ENCODE measurements at regions not wholly inside any gene's neighbourhood (a gene's known extent, or its start where the extent isn't known, plus 50 kb on each side); places are given as distances from the start of the nearest gene placed in this dataset.
"Not testable (repeated sequence)": the region's sequence is repeated elsewhere in the genome, so short reads cannot be mapped to it uniquely, and the experiment has no call there.

GRCh38 chr4:141340458-141340857 is 119.8 kb downstream of the ZNF330 start:
- no peak for DNase-seq (ENCODE audit: low read depth in 1 of 2, low spot score in 1 of 2)

GRCh38 chr4:141346144-141346543 is 125.4 kb downstream of the ZNF330 start:
- no peak for DNase-seq (ENCODE audit: low read depth in 1 of 2, low spot score in 1 of 2)

GRCh38 chr4:141347684-141348083 is 127.0 kb downstream of the ZNF330 start:
- DNase-seq (ENCODE audit: low read depth in 1 of 2, low spot score in 1 of 2) = no peak

- no peak for DNase-seq (ENCODE audit: low read depth in 1 of 2, low spot score in 1 of 2)
Measured at GRCh38 chr4:141348125-141348524, 127.4 kb downstream of the ZNF330 start.

GRCh38 chr4:141348573-141348972 is 127.9 kb downstream of the ZNF330 start:
- no peak for DNase-seq (ENCODE audit: low read depth in 1 of 2, low spot score in 1 of 2)

- no peak for DNase-seq (ENCODE audit: low read depth in 1 of 2, low spot score in 1 of 2)
Measured at GRCh38 chr4:141349236-141349635, 128.5 kb downstream of the ZNF330 start.

GRCh38 chr4:141350122-141350905 is 129.6 kb downstream of the ZNF330 start:
- no peak for DNase-seq (ENCODE audit: low read depth in 1 of 2, low spot score in 1 of 2)

- DNase-seq (ENCODE audit: low read depth in 1 of 2, low spot score in 1 of 2) = no peak
Measured at GRCh38 chr4:141352331-141352730, 131.6 kb downstream of the ZNF330 start.

GRCh38 chr4:141352909-141353525 is 132.3 kb downstream of the ZNF330 start:
- no peak for DNase-seq (ENCODE audit: low read depth in 1 of 2, low spot score in 1 of 2)

GRCh38 chr4:141356321-141356962 is 135.7 kb downstream of the ZNF330 start:
- DNase-seq (ENCODE audit: low read depth in 1 of 2, low spot score in 1 of 2) = no peak

- DNase-seq (ENCODE audit: low read depth in 1 of 2, low spot score in 1 of 2) = no peak
Measured at GRCh38 chr4:141356963-141357335, 136.3 kb downstream of the ZNF330 start.

GRCh38 chr4:141368241-141368640 is 147.5 kb downstream of the ZNF330 start:
- DNase-seq (ENCODE audit: low read depth in 1 of 2, low spot score in 1 of 2) = not testable (repeated sequence)

GRCh38 chr4:141371206-141371605 is 150.5 kb downstream of the ZNF330 start:
- DNase-seq (ENCODE audit: low read depth in 1 of 2, low spot score in 1 of 2) = no peak

GRCh38 chr4:141375855-141376254 is 155.2 kb downstream of the ZNF330 start:
- no peak for DNase-seq (ENCODE audit: low read depth in 1 of 2, low spot score in 1 of 2)

- no peak for DNase-seq (ENCODE audit: low read depth in 1 of 2, low spot score in 1 of 2)
Measured at GRCh38 chr4:141376769-141377168, 156.1 kb downstream of the ZNF330 start.

- no peak for DNase-seq (ENCODE audit: low read depth in 1 of 2, low spot score in 1 of 2)
Measured at GRCh38 chr4:141387299-141387698, 166.6 kb downstream of the ZNF330 start.

- no peak for DNase-seq (ENCODE audit: low read depth in 1 of 2, low spot score in 1 of 2)
Measured at GRCh38 chr4:141388481-141388880, 167.8 kb downstream of the ZNF330 start.

- DNase-seq (ENCODE audit: low read depth in 1 of 2, low spot score in 1 of 2) = no peak
Measured at GRCh38 chr4:141389649-141390048, 169.0 kb downstream of the ZNF330 start.

- no peak for DNase-seq (ENCODE audit: low read depth in 1 of 2, low spot score in 1 of 2)
Measured at GRCh38 chr4:141390571-141390970, 169.9 kb downstream of the ZNF330 start.

GRCh38 chr4:141391293-141391692 is 170.6 kb downstream of the ZNF330 start:
- DNase-seq (ENCODE audit: low read depth in 1 of 2, low spot score in 1 of 2) = no peak

GRCh38 chr4:141391771-141392170 is 171.1 kb downstream of the ZNF330 start:
- no peak for DNase-seq (ENCODE audit: low read depth in 1 of 2, low spot score in 1 of 2)

GRCh38 chr4:141395246-141395830 is 174.6 kb downstream of the ZNF330 start:
- DNase-seq (ENCODE audit: low read depth in 1 of 2, low spot score in 1 of 2) = no peak

Data from stimulated activated CD4-positive, alpha-beta T cell treated with anti-CD3 and anti-CD28 coated beads, Interleukin-15, amount 100 ng/mL, for 1 hour (primary cell).